GM12878 (cell line): ENCODE measurements at regions not wholly inside any gene's neighbourhood (a gene's known extent, or its start where the extent isn't known, plus 50 kb on each side); places are given as distances from the start of the nearest gene placed in this dataset.
A peak's percentile ranks its signal among the peaks of the same experiment; 100 is the strongest.

Source experiments
- ATAC-seq: fragments of 200-7000 bp; cut with Tn5 transposase; 3 replicates; pipeline ENCODE4 v1.9.1; 2020; ENCODE audit warnings: mild to moderate bottlenecking, moderate library complexity
- BruUV-seq: library from RNA; stranded (reverse); fragments of 400-500 nt; replicated peaks from 2 replicates; lab custom pipeline; 2021; lab: Mats Ljungman, UMichigan
- CTCF ChIA-PET: fragments of 300-600 bp; sonication (Branson Sonifier 250); formaldehyde crosslinking; extraction: SDS; loops from one replicate; lab custom pipeline; 2021; ENCODE audit warnings: inconsistent platforms; lab: Yijun Ruan, JAX
- POLR2A ChIA-PET: fragments of 350-600 bp; formaldehyde crosslinking; extraction: SDS; loops from one replicate; lab custom pipeline; 2021; ENCODE audit warnings: inconsistent platforms; lab: Charles Lee
- RAD21 ChIA-PET: fragments of 300-600 bp; sonication (Branson Sonifier 250); formaldehyde crosslinking; loops from one replicate; lab custom pipeline; 2023; ENCODE audit warnings: antibody characterized with exemption; ENCODE audit not compliant: unreplicated experiment; lab: Charles Lee
- SMC1A ChIA-PET: fragments of 300-600 bp; sonication (Branson Sonifier 250); formaldehyde crosslinking; loops from one replicate; lab custom pipeline; 2023; ENCODE audit not compliant: unreplicated experiment, uncharacterized antibody; lab: Charles Lee
- DNase-seq: peaks from one replicate; pipeline ENCODE4 v3.0.0-alpha.2; 2011; ENCODE audit warnings: low read depth, low spot score
- FAIRE-seq: peaks from 3 replicates; lab custom pipeline; 2011; peaks lifted over from hg19 to GRCh38; lab: Jason Lieb, UNC
- H2AFZ ChIP-seq: 2 replicates; pipeline ENCODE4 v1.6.0; 2011; ENCODE audit warnings: low read depth, low read length, control low read depth; ENCODE audit not compliant: control insufficient read depth
- H3K27ac ChIP-seq: 2 replicates; pipeline ENCODE4 v1.5.1; 2011; ENCODE audit warnings: control low read depth; ENCODE audit not compliant: control insufficient read depth, insufficient read depth
- H3K27me3 ChIP-seq, 2 experiments: replicated peaks in 1 of 2; 2 replicates each; pipeline versions ENCODE4 v1.6.0 to v1.6.1; 2011; ENCODE audit warnings: low read length in 1 of 2; ENCODE audit not compliant: control insufficient read depth in 2 of 2, insufficient read depth in 2 of 2
- H3K36me3 ChIP-seq, 2 experiments: 2 replicates each; pipeline ENCODE4 v1.5.1; 2011; ENCODE audit warnings: low read length in 1 of 2; ENCODE audit not compliant: control insufficient read depth in 2 of 2, insufficient read depth in 2 of 2
- H3K4me1 ChIP-seq: 2 replicates; pipeline ENCODE4 v1.6.1; 2011; ENCODE audit warnings: mild to moderate bottlenecking, low read length, moderate library complexity, mixed read lengths; ENCODE audit not compliant: control insufficient read depth, insufficient read depth
- H3K4me2 ChIP-seq: 2 replicates; pipeline ENCODE4 v1.6.0; 2011; ENCODE audit warnings: control low read depth; ENCODE audit not compliant: control insufficient read depth, insufficient read depth
- H3K4me3 ChIP-seq: fragments of 200-600 bp; sonication (generic); 2 replicates; pipeline ENCODE4 v1.5.1; 2016
- H3K79me2 ChIP-seq: 2 replicates; pipeline ENCODE4 v1.6.0; 2011; ENCODE audit warnings: low read length; ENCODE audit not compliant: control insufficient read depth, insufficient read depth
- H3K9ac ChIP-seq: 2 replicates; pipeline ENCODE4 v1.8.0; 2011; ENCODE audit warnings: low read length, control low read depth, mixed read lengths; ENCODE audit not compliant: control insufficient read depth, insufficient read depth
- H3K9me3 ChIP-seq: replicated peaks from 3 replicates; pipeline ENCODE4 v1.5.1; 2011; ENCODE audit warnings: mild to moderate bottlenecking, low read length; ENCODE audit not compliant: control insufficient read depth, insufficient read depth
- H4K20me1 ChIP-seq: 2 replicates; pipeline ENCODE4 v1.6.0; 2011; ENCODE audit not compliant: control insufficient read depth, insufficient read depth
- BCL3 ChIP-seq: IDR thresholded peaks from 2 replicates; pipeline ENCODE4 v1.6.1; 2011; ENCODE audit warnings: borderline replicate concordance, low read depth, mild to moderate bottlenecking, moderate library complexity, low read length; ENCODE audit not compliant: insufficient read depth, poor library complexity, severe bottlenecking
- CBX5 ChIP-seq: sonication (generic); IDR thresholded peaks from 2 replicates; pipeline ENCODE4 v1.6.1; 2016; ENCODE audit warnings: low read depth, moderate library complexity, mild to moderate bottlenecking, inconsistent platforms
- CEBPB ChIP-seq, 2 experiments: fragments of 150-350 bp in 1 of 2; IDR thresholded peaks; 2 replicates each; pipeline ENCODE4 v1.6.1; 2012 to 2014; ENCODE audit warnings: low read depth in 2 of 2, low read length in 2 of 2, borderline replicate concordance in 1 of 2, inconsistent platforms in 1 of 2
- CREM ChIP-seq: IDR thresholded peaks from 2 replicates; pipeline ENCODE4 v1.6.1; 2014; ENCODE audit warnings: antibody characterized with exemption, low read depth
- E2F4 ChIP-seq: IDR thresholded peaks from 2 replicates; pipeline ENCODE4 v1.6.1; 2012; ENCODE audit warnings: low read depth, low read length, improper control_type of control experiment
- EZH2 ChIP-seq: IDR thresholded peaks from 2 replicates; pipeline ENCODE4 v1.6.1; 2012; ENCODE audit warnings: low read depth, mild to moderate bottlenecking, control low read depth, inconsistent platforms, low read length, borderline replicate concordance; ENCODE audit not compliant: control insufficient read depth
- IRF3 ChIP-seq: fragments of 450-650 bp; IDR thresholded peaks from 2 replicates; pipeline ENCODE4 v1.6.1; 2014; ENCODE audit warnings: mild to moderate bottlenecking
- MYB ChIP-seq: fragments of 150-350 bp; IDR thresholded peaks from 2 replicates; pipeline ENCODE4 v1.6.1; 2014; ENCODE audit warnings: mild to moderate bottlenecking, low read depth, low read length, borderline replicate concordance
- NRF1 ChIP-seq: conservative IDR thresholded peaks from 2 replicates; pipeline ENCODE4 v1.6.1; 2011; ENCODE audit warnings: mild to moderate bottlenecking, low read depth, low read length, improper control_type of control experiment
- PML ChIP-seq: IDR thresholded peaks from 2 replicates; pipeline ENCODE4 v1.6.1; 2012; ENCODE audit warnings: low read length, inconsistent platforms
- RB1 ChIP-seq: fragments of 450-650 bp; formaldehyde crosslinking; IDR thresholded peaks from 2 replicates; pipeline ENCODE4 v1.6.1; 2017; ENCODE audit warnings: mild to moderate bottlenecking, borderline replicate concordance
- STAT3 ChIP-seq: IDR thresholded peaks from 2 replicates; pipeline ENCODE4 v1.6.1; 2011; ENCODE audit warnings: low read depth, low read length, improper control_type of control experiment
- SUPT20H ChIP-seq: IDR thresholded peaks from 2 replicates; pipeline ENCODE4 v1.6.1; 2011; ENCODE audit warnings: low read depth, mild to moderate bottlenecking, low read length, moderate library complexity, borderline replicate concordance; ENCODE audit not compliant: control insufficient read depth
- TBL1XR1 ChIP-seq: IDR thresholded peaks from 2 replicates; pipeline ENCODE4 v1.6.1; 2012; ENCODE audit warnings: low read depth, low read length, improper control_type of control experiment
- TCF12 ChIP-seq: IDR thresholded peaks from 2 replicates; pipeline ENCODE4 v1.6.1; 2011; ENCODE audit warnings: low read depth, mild to moderate bottlenecking, low read length
- ZBTB11 ChIP-seq: fragments of 450-650 bp; formaldehyde crosslinking; IDR thresholded peaks from 2 replicates; pipeline ENCODE4 v1.5.0; 2022; ENCODE audit warnings: mild to moderate bottlenecking, missing genetic modification characterization
- WGBS: methylation state at CpG from one replicate; pipeline ENCODE4 v1.1.6; 2016; ENCODE audit warnings: low lambda C conversion rate; ENCODE audit not compliant: insufficient replicate concordance, insufficient coverage; ENCODE audit errors: missing lambda C conversion rate; 5-methylcytosine and 5-hydroxymethylcytosine counted together
- in situ Hi-C: fragments of 300-500 bp; cut with MboI; formaldehyde crosslinking; loops from 9 replicates; pipeline ENCODE4 v1.14.3; 2018; ENCODE audit warnings: mixed read lengths
- intact Hi-C: fragments of 100-400 bp; cut with micrococcal nuclease; formaldehyde crosslinking; loops from one replicate; pipeline ENCODE4 v1.14.2; 2022; ENCODE audit not compliant: unreplicated experiment

GRCh38 chr4:128682942-128683666 is 126.4 kb upstream of the JADE1 start:
- Histone ChIP-seq H2AFZ (no peak overlapping the region), H3K4me1 (no peaks in the 10 kb centered on the region), H4K20me1 (no peaks in the 10 kb centered on the region), H3K9ac (no peak overlapping the region), H3K27ac (no peak overlapping the region), H3K27me3 (no peaks in the 10 kb centered on the region), H3K9me3 (peaks cover 7% of the 10 kb centered on the region; the same call in 2 of the 3 replicates), H3K4me3 (no peak overlapping the region), H3K36me3 (no peaks in the 10 kb centered on the region), H3K4me2 (no peak overlapping the region), H3K79me2 (no peaks in the 10 kb centered on the region)
- CTCF ChIA-PET = no interaction called here
- no peak for DNase-seq
- 58% methylated on average over 9 of the region's 9 CpGs for WGBS
- peak; percentile 44 for ATAC-seq
- intact Hi-C loops (no loop called here), in situ Hi-C loops (no loop called here)
- RAD21 ChIA-PET = no interaction called here
- no peak for FAIRE-seq
- no TSS peak for BruUV-seq
- SMC1A ChIA-PET = no interaction called here
- POLR2A ChIA-PET = no interaction called here
- TF ChIP-seq SUPT20H = no peak
- TF ChIP-seq TCF12 = no peak
- TF ChIP-seq NRF1 = no peak
- no peak for TF ChIP-seq STAT3
- TF ChIP-seq ZBTB11 = no peak
- no peak for TF ChIP-seq PML
- TF ChIP-seq EZH2 = no peak
- TF ChIP-seq BCL3 = no peak
- no peak for TF ChIP-seq CBX5
- TF ChIP-seq E2F4 = no peak
- TF ChIP-seq RB1 = no peak
- TF ChIP-seq MYB = no peak
- TF ChIP-seq CREM = no peak
- no peak for TF ChIP-seq TBL1XR1
- no peak for TF ChIP-seq CEBPB (IDR thresholded peaks at IDR 0.05; ENCODE audit: borderline replicate concordance in 1 of 2, low read depth in 2 of 2, low read length in 2 of 2)
- no peak for TF ChIP-seq IRF3
